H1 (cell line): ENCODE measurements at regions not wholly inside any gene's neighbourhood (a gene's known extent, or its start where the extent isn't known, plus 50 kb on each side); places are given as distances from the start of the nearest gene placed in this dataset.
"Not testable (repeated sequence)": the region's sequence is repeated elsewhere in the genome, so short reads cannot be mapped to it uniquely, and the experiment has no call there.

Experiments used
- CTCF ChIA-PET: fragments of 300-600 bp; sonication (Branson Sonifier 250); formaldehyde crosslinking; loops from one replicate; lab custom pipeline; 2021; ENCODE audit not compliant: partially characterized antibody; lab: Charles Lee
- POLR2A ChIA-PET: fragments of 300-600 bp; sonication (Branson Sonifier 250); formaldehyde crosslinking; loops from one replicate; lab custom pipeline; 2021; ENCODE audit warnings: inconsistent platforms; ENCODE audit not compliant: partially characterized antibody; lab: Charles Lee
- DNase-seq, 2 experiments: peaks; one replicate each; pipeline versions ENCODE4 v3.0.0 to v3.0.0-alpha.2; 2010 to 2022; ENCODE audit warnings: low spot score in 2 of 2, low read depth in 1 of 2, mixed read lengths in 1 of 2
- FAIRE-seq: peaks from 2 replicates; lab custom pipeline; 2011; peaks lifted over from hg19 to GRCh38; lab: Jason Lieb, UNC
- H2AFZ ChIP-seq: 2 replicates; pipeline ENCODE4 v1.8.1; 2012; ENCODE audit warnings: low read length, inconsistent platforms
- H2AK5ac ChIP-seq: 2 replicates; pipeline ENCODE4 v1.6.1; 2013; ENCODE audit warnings: low read depth, low read length
- H2BK120ac ChIP-seq: replicated peaks from 2 replicates; pipeline ENCODE3; 2013; ENCODE audit warnings: low read depth, low read length, inconsistent platforms
- H2BK12ac ChIP-seq: 2 replicates; pipeline ENCODE4 v1.6.1; 2013; ENCODE audit warnings: low read depth, low read length
- H2BK15ac ChIP-seq: 2 replicates; pipeline ENCODE4 v1.6.1; 2013; ENCODE audit warnings: low read length
- H2BK20ac ChIP-seq: 2 replicates; pipeline ENCODE4 v1.6.1; 2013; ENCODE audit warnings: low read length
- H2BK5ac ChIP-seq: 2 replicates; pipeline ENCODE4 v1.6.1; 2013; ENCODE audit warnings: low read depth, low read length
- H3K14ac ChIP-seq: 2 replicates; pipeline ENCODE4 v1.6.1; 2013; ENCODE audit warnings: inconsistent platforms; ENCODE audit not compliant: insufficient read length
- H3K18ac ChIP-seq: 2 replicates; pipeline ENCODE4 v1.6.1; 2013; ENCODE audit warnings: low read length; ENCODE audit errors: extremely low read depth
- H3K23ac ChIP-seq: 2 replicates; pipeline ENCODE4 v1.6.1; 2013; ENCODE audit warnings: inconsistent platforms; ENCODE audit not compliant: insufficient read length
- H3K23me2 ChIP-seq: 2 replicates; pipeline ENCODE4 v1.6.1; 2013; ENCODE audit warnings: low read depth, low read length
- H3K27ac ChIP-seq: 2 replicates; pipeline ENCODE4 v1.6.1; 2011; ENCODE audit warnings: low read depth, low read length, inconsistent platforms
- H3K27me3 ChIP-seq, 4 experiments: replicated peaks in 1 of 4; 1 replicate in 1 of 4; 2 replicates in 3 of 4; pipeline versions ENCODE4 v1.6.1 to v1.8.1; 2011 to 2013; ENCODE audit warnings: low read length in 3 of 4, mild to moderate bottlenecking in 3 of 4, inconsistent platforms in 2 of 4, mixed read lengths in 2 of 4, moderate library complexity in 1 of 4; ENCODE audit not compliant: control insufficient read depth in 3 of 4, insufficient read depth in 3 of 4; ENCODE audit errors: extremely low read depth in 1 of 4
- H3K36me3 ChIP-seq, 4 experiments: 2 replicates each; pipeline versions ENCODE4 v1.6.1 to v1.8.1; 2011 to 2013; ENCODE audit warnings: mild to moderate bottlenecking in 4 of 4, low read length in 3 of 4, moderate library complexity in 2 of 4, control low read depth in 1 of 4, inconsistent platforms in 1 of 4; ENCODE audit not compliant: insufficient read depth in 4 of 4, control insufficient read depth in 2 of 4
- H3K4ac ChIP-seq: replicated peaks from 2 replicates; pipeline ENCODE3; 2013; ENCODE audit warnings: low read length, low read depth, mixed read lengths, inconsistent platforms; ENCODE audit not compliant: insufficient read length
- H3K4me1 ChIP-seq, 4 experiments: replicated peaks in 1 of 4; 1 replicate in 1 of 4; 2 replicates in 3 of 4; pipeline versions ENCODE4 v1.6.1 to v1.8.1; 2011 to 2013; ENCODE audit warnings: low read length in 3 of 4, inconsistent platforms in 2 of 4, mixed read lengths in 1 of 4; ENCODE audit not compliant: insufficient read depth in 4 of 4, control insufficient read depth in 3 of 4
- H3K4me2 ChIP-seq, 2 experiments: 2 replicates each; pipeline versions ENCODE4 v1.6.1 to v1.8.1; 2011 to 2013; ENCODE audit warnings: low read depth in 2 of 2, low read length in 2 of 2, control low read depth in 1 of 2, inconsistent platforms in 1 of 2, mild to moderate bottlenecking in 1 of 2; ENCODE audit not compliant: insufficient read depth in 1 of 2
- H3K4me3 ChIP-seq, 4 experiments: fragments of 200-600, 300-600 bp in 1 of 4; sonication (generic), shearing (Covaris generic), sonication (Bioruptor Twin) in 1 of 4; 2 replicates each; pipeline versions ENCODE4 v1.5.1 to v1.8.1; 2011 to 2016; ENCODE audit warnings: low read length in 4 of 4, low read depth in 3 of 4, control low read depth in 2 of 4, inconsistent platforms in 2 of 4, mild to moderate bottlenecking in 2 of 4, mixed read lengths in 1 of 4, moderate library complexity in 1 of 4; ENCODE audit not compliant: insufficient read depth in 2 of 4; ENCODE audit errors: extremely low read depth in 1 of 4
- H3K56ac ChIP-seq: replicated peaks from 2 replicates; pipeline ENCODE3; 2013; ENCODE audit warnings: low read depth, mild to moderate bottlenecking, mixed read lengths, low read length, inconsistent platforms; ENCODE audit not compliant: insufficient read length
- H3K79me1 ChIP-seq: 2 replicates; pipeline ENCODE4 v1.6.1; 2013; ENCODE audit warnings: low read depth, low read length, control low read depth
- H3K79me2 ChIP-seq, 2 experiments: 2 replicates each; pipeline versions ENCODE4 v1.6.1 to v1.8.1; 2012 to 2013; ENCODE audit warnings: low read length in 2 of 2, mild to moderate bottlenecking in 2 of 2, inconsistent platforms in 1 of 2; ENCODE audit not compliant: insufficient read depth in 2 of 2, control insufficient read depth in 1 of 2
- H3K9ac ChIP-seq, 4 experiments: replicated peaks in 1 of 4; 1 replicate in 1 of 4; 2 replicates in 3 of 4; pipeline versions ENCODE4 v1.6.1 to v1.8.1; 2011 to 2013; ENCODE audit warnings: low read depth in 3 of 4, low read length in 3 of 4, control low read depth in 2 of 4, mild to moderate bottlenecking in 2 of 4, moderate library complexity in 2 of 4, inconsistent platforms in 1 of 4; ENCODE audit errors: extremely low read depth in 1 of 4
- H3K9me3 ChIP-seq, 2 experiments: 2 replicates each; pipeline versions ENCODE4 v1.6.1 to v1.8.1; 2012 to 2013; ENCODE audit warnings: mild to moderate bottlenecking in 2 of 2, moderate library complexity in 2 of 2, control low read depth in 1 of 2, inconsistent platforms in 1 of 2, low read depth in 1 of 2, low read length in 1 of 2, mixed read lengths in 1 of 2; ENCODE audit not compliant: insufficient read depth in 2 of 2
- H4K20me1 ChIP-seq, 2 experiments: replicated peaks in 1 of 2; 2 replicates each; pipeline versions ENCODE3 to v1.8.1; 2011 to 2013; ENCODE audit warnings: inconsistent platforms in 2 of 2, low read length in 2 of 2, mild to moderate bottlenecking in 1 of 2; ENCODE audit not compliant: insufficient read depth in 2 of 2, control insufficient read depth in 1 of 2
- H4K5ac ChIP-seq: 2 replicates; pipeline ENCODE4 v1.6.1; 2013; ENCODE audit warnings: low read length, low read depth, mixed read lengths, inconsistent platforms; ENCODE audit not compliant: insufficient read length
- H4K8ac ChIP-seq: 2 replicates; pipeline ENCODE4 v1.8.0; 2013; ENCODE audit warnings: mild to moderate bottlenecking, moderate library complexity, low read length, inconsistent platforms; ENCODE audit not compliant: insufficient read depth; ENCODE audit errors: extremely low read depth
- H4K91ac ChIP-seq: replicated peaks from 2 replicates; pipeline ENCODE3; 2013; ENCODE audit warnings: low read length, mixed read lengths, inconsistent platforms; ENCODE audit not compliant: insufficient read length
- WGBS, 2 experiments: shearing (Covaris generic) in 1 of 2; methylation state at CpG; one replicate each; pipeline versions ENCODE4 v1.1.6 to v1.1.7; 2013 to 2015; ENCODE audit warnings: low lambda C conversion rate in 2 of 2, mixed read lengths in 2 of 2, inconsistent platforms in 1 of 2, low coverage in 1 of 2, missing lambda C conversion rate in 1 of 2; ENCODE audit not compliant: insufficient replicate concordance in 2 of 2, insufficient coverage in 1 of 2, insufficient read length in 1 of 2; ENCODE audit errors: extremely low coverage in 1 of 2, missing lambda C conversion rate in 1 of 2; 5-methylcytosine and 5-hydroxymethylcytosine counted together

DNA sequence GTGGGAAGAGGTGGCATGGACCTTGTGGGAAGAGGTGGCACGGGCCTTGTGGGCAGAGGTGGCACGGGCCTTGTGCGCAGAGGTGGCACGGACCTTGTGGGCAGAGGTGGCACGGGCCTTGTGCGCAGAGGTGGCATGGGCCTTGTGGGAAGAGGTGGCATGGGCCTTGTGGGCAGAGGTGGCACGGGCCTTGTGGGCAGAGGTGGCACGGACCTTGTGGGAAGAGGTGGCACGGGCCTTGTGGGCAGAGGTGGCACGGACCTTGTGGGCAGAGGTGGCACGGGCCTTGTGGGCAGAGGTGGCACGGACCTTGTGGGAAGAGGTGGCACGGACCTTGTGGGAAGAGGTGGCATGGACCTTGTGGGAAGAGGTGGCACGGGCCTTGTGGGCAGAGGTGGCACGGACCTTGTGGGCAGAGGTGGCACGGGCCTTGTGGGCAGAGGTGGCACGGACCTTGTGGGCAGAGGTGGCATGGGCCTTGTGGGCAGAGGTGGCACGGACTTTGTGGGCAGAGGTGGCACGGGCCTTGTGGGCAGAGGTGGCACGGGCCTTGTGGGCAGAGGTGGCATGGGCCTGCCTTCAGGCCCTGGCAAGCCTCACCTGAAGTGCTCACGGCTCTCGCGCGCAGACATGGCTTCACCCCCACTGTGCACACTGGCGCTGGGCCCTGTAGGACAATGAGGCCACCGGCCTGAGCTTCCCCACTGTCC, 403.5 kb downstream of the THBS2 start:
- POLR2A ChIA-PET, H2BK5ac ChIP-seq, H3K9ac ChIP-seq, FAIRE-seq, H3K9me3 ChIP-seq, H3K23ac ChIP-seq, H3K14ac ChIP-seq, DNase-seq, H4K20me1 ChIP-seq, H3K4me2 ChIP-seq, H3K56ac ChIP-seq, H3K27ac ChIP-seq, H3K27me3 ChIP-seq, H3K79me1 ChIP-seq, H3K79me2 ChIP-seq, H4K8ac ChIP-seq, H2BK15ac ChIP-seq, H2BK20ac ChIP-seq, H3K4me1 ChIP-seq, H3K4me3 ChIP-seq, H4K5ac ChIP-seq, H3K4ac ChIP-seq, H3K23me2 ChIP-seq, H3K18ac ChIP-seq, H3K36me3 ChIP-seq, H2AFZ ChIP-seq, H4K91ac ChIP-seq, H2BK120ac ChIP-seq, H2BK12ac ChIP-seq, H2AK5ac ChIP-seq: not testable (repeated sequence)
- WGBS, 2 experiments, result 88% methylated on average over 22 of the region's 26 CpGs; no CpG with 5 or more reads in 1 of the 2 experiments
- CTCF ChIA-PET, result interaction anchor here (0.9 kb wide), 1 partner anchor 461 kb away, joined by 3 read pairs; no protein-coding TSS in a partner anchor
